SU-DHL-6 (cell line): ENCODE measurements at regions not wholly inside any gene's neighbourhood (a gene's known extent, or its start where the extent isn't known, plus 50 kb on each side); places are given as distances from the start of the nearest gene placed in this dataset.

Source experiments
- CTCF ChIP-seq: fragments of 200-600 bp; sonication (generic); IDR thresholded peaks from one replicate; pipeline ENCODE4 v1.5.1; 2017; ENCODE audit warnings: antibody characterized with exemption, mild to moderate bottlenecking, low read length, moderate library complexity; ENCODE audit not compliant: insufficient read depth, poor library complexity, severe bottlenecking
- EZH2phosphoT487 ChIP-seq: fragments of 200-600 bp; sonication (generic), shearing (Covaris generic); conservative IDR thresholded peaks from 2 replicates; pipeline ENCODE4 v1.6.1; 2018; ENCODE audit warnings: mild to moderate bottlenecking, antibody characterized with exemption, low read length, moderate library complexity, mixed read lengths

GRCh38 chr9:91138760-91139159, 223.0 kb downstream of the AUH start:
- TF ChIP-seq CTCF (no peak), EZH2phosphoT487 (no peak)
